WTC11 (cell line): ENCODE measurements at regions not wholly inside any gene's neighbourhood (a gene's known extent, or its start where the extent isn't known, plus 50 kb on each side); places are given as distances from the start of the nearest gene placed in this dataset.

Source experiments
- ATAC-seq: fragments of 200-7000 bp; cut with Tn5 transposase; 2 replicates; pipeline ENCODE4 v1.10.0; 2021; ENCODE audit warnings: mild to moderate bottlenecking, moderate library complexity
- CTCF ChIA-PET: fragments of 300-600 bp; sonication (Branson Sonifier 250); formaldehyde crosslinking; loops from one replicate; lab custom pipeline; 2021; ENCODE audit warnings: antibody characterized with exemption; lab: Charles Lee
- POLR2A ChIA-PET: fragments of 350-600 bp; sonication (Branson Sonifier 250); formaldehyde crosslinking; loops from one replicate; lab custom pipeline; 2021; ENCODE audit warnings: antibody characterized with exemption; lab: Charles Lee
- DNase-seq: peaks from one replicate; pipeline ENCODE4 v3.0.0; 2021; ENCODE audit warnings: low spot score
- H3K27ac Mint-ChIP-seq: 2 replicates; pipeline ENCODE4 v1.8.0; 2021; ENCODE audit warnings: mixed read lengths
- H3K27me3 Mint-ChIP-seq: 2 replicates; pipeline ENCODE4 v1.8.0; 2021; ENCODE audit warnings: low read depth, mild to moderate bottlenecking, moderate library complexity, mixed read lengths
- H3K36me3 Mint-ChIP-seq: 2 replicates; pipeline ENCODE4 v1.8.0; 2021; ENCODE audit warnings: mixed read lengths
- H3K4me1 Mint-ChIP-seq: 2 replicates; pipeline ENCODE4 v1.8.0; 2022; ENCODE audit warnings: mixed read lengths
- H3K4me3 Mint-ChIP-seq: 2 replicates; pipeline ENCODE4 v1.8.0; 2021; ENCODE audit warnings: mild to moderate bottlenecking, moderate library complexity, mixed read lengths
- H3K9me3 Mint-ChIP-seq: 2 replicates; pipeline ENCODE4 v1.8.0; 2021; ENCODE audit warnings: mixed read lengths
- ATF6 ChIP-seq: sonication (generic); formaldehyde crosslinking; IDR thresholded peaks from 2 replicates; pipeline ENCODE4 v1.8.1; 2023; ENCODE audit warnings: mild to moderate bottlenecking, missing genetic modification reagents
- CTCF ChIP-seq: fragments of 200-600 bp; IDR thresholded peaks from 2 replicates; pipeline ENCODE4 v1.8.0; 2022; ENCODE audit warnings: antibody characterized with exemption
- ELF4 ChIP-seq: sonication (generic); formaldehyde crosslinking; IDR thresholded peaks from 2 replicates; pipeline ENCODE4 v1.8.1; 2022; ENCODE audit warnings: low read depth, mild to moderate bottlenecking, moderate library complexity, missing genetic modification reagents
- MXD4 ChIP-seq: fragments of 250-450 bp; sonication (Bioruptor Pico); IDR thresholded peaks from 2 replicates; pipeline ENCODE4 v1.8.0; 2021; ENCODE audit warnings: mild to moderate bottlenecking, moderate library complexity, borderline replicate concordance
- NFATC4 ChIP-seq: fragments of 250-450 bp; sonication (Bioruptor Pico); IDR thresholded peaks from 2 replicates; pipeline ENCODE4 v1.9.0; 2021; ENCODE audit warnings: mild to moderate bottlenecking
- NFE2L1 ChIP-seq: sonication (generic); formaldehyde crosslinking; IDR thresholded peaks from 2 replicates; pipeline ENCODE4 v1.8.1; 2023; ENCODE audit warnings: missing genetic modification reagents
- NR2C2 ChIP-seq: sonication (generic); formaldehyde crosslinking; IDR thresholded peaks from 2 replicates; pipeline ENCODE4 v1.8.0; 2022; ENCODE audit warnings: mild to moderate bottlenecking, missing genetic modification reagents
- NR3C1 ChIP-seq: sonication (generic); formaldehyde crosslinking; conservative IDR thresholded peaks from 2 replicates; pipeline ENCODE4 v1.8.1; 2023; ENCODE audit warnings: low read depth, mild to moderate bottlenecking, missing genetic modification reagents
- OVOL2 ChIP-seq: fragments of 250-450 bp; sonication (Bioruptor Pico); IDR thresholded peaks from 2 replicates; pipeline ENCODE4 v1.9.0; 2021; ENCODE audit warnings: mild to moderate bottlenecking, borderline replicate concordance
- PRRX2 ChIP-seq: fragments of 250-450 bp; sonication (Bioruptor Pico); IDR thresholded peaks from 2 replicates; pipeline ENCODE4 v1.8.0; 2021; ENCODE audit warnings: mild to moderate bottlenecking
- SMAD4 ChIP-seq: sonication (generic); formaldehyde crosslinking; IDR thresholded peaks from 2 replicates; pipeline ENCODE4 v1.8.0; 2022; ENCODE audit warnings: mild to moderate bottlenecking, missing genetic modification reagents
- ZBTB21 ChIP-seq: sonication (generic); formaldehyde crosslinking; IDR thresholded peaks from 2 replicates; pipeline ENCODE4 v1.8.1; 2023; ENCODE audit warnings: mild to moderate bottlenecking, missing genetic modification reagents, borderline replicate concordance
- ZNF416 ChIP-seq: fragments of 250-450 bp; sonication (Bioruptor Pico); IDR thresholded peaks from 2 replicates; pipeline ENCODE4 v1.9.0; 2021; ENCODE audit warnings: mild to moderate bottlenecking, inconsistent platforms
- TF ChIP-seq, protein P1 (sequence below): sonication (generic); formaldehyde crosslinking; IDR thresholded peaks from 2 replicates; pipeline ENCODE4 v1.8.1; 2022; ENCODE audit warnings: low read depth, mild to moderate bottlenecking, moderate library complexity, missing genetic modification reagents, borderline replicate concordance
- TF ChIP-seq, protein P2 (sequence below): fragments of 250-450 bp; sonication (Bioruptor Pico); IDR thresholded peaks from 2 replicates; pipeline ENCODE4 v1.9.0; 2021; ENCODE audit warnings: mild to moderate bottlenecking, borderline replicate concordance
- TF ChIP-seq, protein P3 (sequence below): fragments of 250-450 bp; sonication (Bioruptor Pico); IDR thresholded peaks from 2 replicates; pipeline ENCODE4 v1.8.0; 2021; ENCODE audit warnings: mild to moderate bottlenecking
- TF ChIP-seq, protein P4 (sequence below): sonication (generic); formaldehyde crosslinking; IDR thresholded peaks from 2 replicates; pipeline ENCODE4 v1.8.0; 2023; ENCODE audit warnings: missing genetic modification reagents, mild to moderate bottlenecking, borderline replicate concordance
- TF ChIP-seq, protein P5 (sequence below): sonication (generic); formaldehyde crosslinking; IDR thresholded peaks from 2 replicates; pipeline ENCODE4 v1.8.0; 2023; ENCODE audit warnings: missing genetic modification reagents

DNA sequence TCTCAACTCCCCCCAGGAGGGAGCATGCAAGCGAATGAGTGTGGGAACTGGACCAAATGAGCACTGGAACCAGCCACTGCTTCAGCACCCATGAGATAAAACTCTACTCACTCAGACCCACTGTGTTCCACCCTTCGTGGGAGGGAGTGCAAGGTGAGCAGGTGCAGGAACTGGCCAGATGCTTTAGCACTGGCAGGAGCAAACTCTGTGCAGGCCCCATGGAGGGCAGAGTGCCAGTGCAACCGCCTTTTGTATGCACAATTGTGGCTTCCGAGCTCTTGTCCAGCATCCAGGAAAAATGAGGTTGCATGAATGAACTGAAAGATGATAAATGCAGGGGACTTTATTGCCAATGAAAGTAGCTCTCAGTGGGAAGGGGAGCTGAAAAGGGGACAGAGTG is 67.4 kb upstream of the CCDC112 start:
- ATAC-seq (no peak), DNase-seq (no peak)
- Mint-ChIP-seq H3K27ac (no peak overlapping the region), H3K27me3 (no peaks in the 10 kb centered on the region; the same call in 1 of the 2 replicates), H3K9me3 (peaks cover 13% of the 10 kb centered on the region), H3K4me3 (no peak overlapping the region), H3K36me3 (no peaks in the 10 kb centered on the region), H3K4me1 (peaks cover 39% of the 10 kb centered on the region)
- ChIA-PET POLR2A (no interaction called here), CTCF (no interaction called here)
- TF ChIP-seq NFE2L1 (CRISPR knock-in tag) (no peak), CTCF (no peak), NR2C2 (no peak), ELF4 (CRISPR knock-in tag) (no peak), SMAD4 (no peak), NR3C1 (CRISPR knock-in tag) (no peak)
- TF ChIP-seq, protein P1, sequence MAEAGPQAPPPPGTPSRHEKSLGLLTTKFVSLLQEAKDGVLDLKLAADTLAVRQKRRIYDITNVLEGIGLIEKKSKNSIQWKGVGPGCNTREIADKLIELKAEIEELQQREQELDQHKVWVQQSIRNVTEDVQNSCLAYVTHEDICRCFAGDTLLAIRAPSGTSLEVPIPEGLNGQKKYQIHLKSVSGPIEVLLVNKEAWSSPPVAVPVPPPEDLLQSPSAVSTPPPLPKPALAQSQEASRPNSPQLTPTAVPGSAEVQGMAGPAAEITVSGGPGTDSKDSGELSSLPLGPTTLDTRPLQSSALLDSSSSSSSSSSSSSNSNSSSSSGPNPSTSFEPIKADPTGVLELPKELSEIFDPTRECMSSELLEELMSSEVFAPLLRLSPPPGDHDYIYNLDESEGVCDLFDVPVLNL (CRISPR knock-in tag), result no peak
- TF ChIP-seq, protein P2, sequence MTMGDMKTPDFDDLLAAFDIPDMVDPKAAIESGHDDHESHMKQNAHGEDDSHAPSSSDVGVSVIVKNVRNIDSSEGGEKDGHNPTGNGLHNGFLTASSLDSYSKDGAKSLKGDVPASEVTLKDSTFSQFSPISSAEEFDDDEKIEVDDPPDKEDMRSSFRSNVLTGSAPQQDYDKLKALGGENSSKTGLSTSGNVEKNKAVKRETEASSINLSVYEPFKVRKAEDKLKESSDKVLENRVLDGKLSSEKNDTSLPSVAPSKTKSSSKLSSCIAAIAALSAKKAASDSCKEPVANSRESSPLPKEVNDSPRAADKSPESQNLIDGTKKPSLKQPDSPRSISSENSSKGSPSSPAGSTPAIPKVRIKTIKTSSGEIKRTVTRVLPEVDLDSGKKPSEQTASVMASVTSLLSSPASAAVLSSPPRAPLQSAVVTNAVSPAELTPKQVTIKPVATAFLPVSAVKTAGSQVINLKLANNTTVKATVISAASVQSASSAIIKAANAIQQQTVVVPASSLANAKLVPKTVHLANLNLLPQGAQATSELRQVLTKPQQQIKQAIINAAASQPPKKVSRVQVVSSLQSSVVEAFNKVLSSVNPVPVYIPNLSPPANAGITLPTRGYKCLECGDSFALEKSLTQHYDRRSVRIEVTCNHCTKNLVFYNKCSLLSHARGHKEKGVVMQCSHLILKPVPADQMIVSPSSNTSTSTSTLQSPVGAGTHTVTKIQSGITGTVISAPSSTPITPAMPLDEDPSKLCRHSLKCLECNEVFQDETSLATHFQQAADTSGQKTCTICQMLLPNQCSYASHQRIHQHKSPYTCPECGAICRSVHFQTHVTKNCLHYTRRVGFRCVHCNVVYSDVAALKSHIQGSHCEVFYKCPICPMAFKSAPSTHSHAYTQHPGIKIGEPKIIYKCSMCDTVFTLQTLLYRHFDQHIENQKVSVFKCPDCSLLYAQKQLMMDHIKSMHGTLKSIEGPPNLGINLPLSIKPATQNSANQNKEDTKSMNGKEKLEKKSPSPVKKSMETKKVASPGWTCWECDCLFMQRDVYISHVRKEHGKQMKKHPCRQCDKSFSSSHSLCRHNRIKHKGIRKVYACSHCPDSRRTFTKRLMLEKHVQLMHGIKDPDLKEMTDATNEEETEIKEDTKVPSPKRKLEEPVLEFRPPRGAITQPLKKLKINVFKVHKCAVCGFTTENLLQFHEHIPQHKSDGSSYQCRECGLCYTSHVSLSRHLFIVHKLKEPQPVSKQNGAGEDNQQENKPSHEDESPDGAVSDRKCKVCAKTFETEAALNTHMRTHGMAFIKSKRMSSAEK, result no peak
- TF ChIP-seq, protein P3, sequence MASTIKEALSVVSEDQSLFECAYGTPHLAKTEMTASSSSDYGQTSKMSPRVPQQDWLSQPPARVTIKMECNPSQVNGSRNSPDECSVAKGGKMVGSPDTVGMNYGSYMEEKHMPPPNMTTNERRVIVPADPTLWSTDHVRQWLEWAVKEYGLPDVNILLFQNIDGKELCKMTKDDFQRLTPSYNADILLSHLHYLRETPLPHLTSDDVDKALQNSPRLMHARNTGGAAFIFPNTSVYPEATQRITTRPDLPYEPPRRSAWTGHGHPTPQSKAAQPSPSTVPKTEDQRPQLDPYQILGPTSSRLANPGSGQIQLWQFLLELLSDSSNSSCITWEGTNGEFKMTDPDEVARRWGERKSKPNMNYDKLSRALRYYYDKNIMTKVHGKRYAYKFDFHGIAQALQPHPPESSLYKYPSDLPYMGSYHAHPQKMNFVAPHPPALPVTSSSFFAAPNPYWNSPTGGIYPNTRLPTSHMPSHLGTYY, result no peak

DNA sequence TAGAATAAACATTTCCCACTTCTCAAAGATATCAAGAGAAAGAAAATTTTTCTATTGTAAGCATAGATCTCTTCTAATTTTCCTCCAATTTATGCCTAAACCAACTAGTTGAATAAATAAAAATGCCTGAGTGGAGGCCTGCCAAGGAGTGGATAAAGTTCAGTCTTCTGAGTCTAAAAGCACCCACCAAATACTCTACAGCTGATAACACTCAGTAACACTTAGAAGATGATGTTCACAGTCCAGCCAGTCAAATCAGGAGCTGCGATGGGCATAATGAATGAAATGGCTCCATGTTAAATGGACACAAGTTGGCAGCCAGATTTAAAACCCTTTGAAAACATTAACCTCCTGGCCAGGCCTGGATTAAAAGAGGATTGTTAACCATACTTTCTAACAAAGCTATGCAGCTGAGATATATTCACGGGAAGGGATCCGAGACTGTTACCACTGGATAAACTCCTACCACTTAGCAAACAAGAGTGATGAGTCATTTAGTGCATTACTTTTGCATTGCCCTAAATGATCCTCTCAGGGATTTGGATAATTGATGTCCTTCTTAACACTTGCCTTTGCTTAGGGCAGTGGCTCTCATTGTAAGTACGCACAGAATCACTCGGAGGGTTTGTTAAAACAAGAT is 63.7 kb upstream of the CCDC112 start:
- DNase-seq (no peak), ATAC-seq (peak; percentile 30; the same call in 1 of the 2 replicates)
- Mint-ChIP-seq H3K9me3 (peaks cover 22% of the 10 kb centered on the region), H3K4me3 (no peak overlapping the region), H3K4me1 (peaks cover 36% of the 10 kb centered on the region), H3K27me3 (no peaks in the 10 kb centered on the region; the same call in 1 of the 2 replicates), H3K36me3 (no peaks in the 10 kb centered on the region), H3K27ac (no peak overlapping the region)
- ChIA-PET POLR2A (no interaction called here), CTCF (no interaction called here)
- TF ChIP-seq NFATC4 (CRISPR knock-in tag), result no peak
- no peak for TF ChIP-seq OVOL2 (CRISPR knock-in tag)
- TF ChIP-seq, protein P4, sequence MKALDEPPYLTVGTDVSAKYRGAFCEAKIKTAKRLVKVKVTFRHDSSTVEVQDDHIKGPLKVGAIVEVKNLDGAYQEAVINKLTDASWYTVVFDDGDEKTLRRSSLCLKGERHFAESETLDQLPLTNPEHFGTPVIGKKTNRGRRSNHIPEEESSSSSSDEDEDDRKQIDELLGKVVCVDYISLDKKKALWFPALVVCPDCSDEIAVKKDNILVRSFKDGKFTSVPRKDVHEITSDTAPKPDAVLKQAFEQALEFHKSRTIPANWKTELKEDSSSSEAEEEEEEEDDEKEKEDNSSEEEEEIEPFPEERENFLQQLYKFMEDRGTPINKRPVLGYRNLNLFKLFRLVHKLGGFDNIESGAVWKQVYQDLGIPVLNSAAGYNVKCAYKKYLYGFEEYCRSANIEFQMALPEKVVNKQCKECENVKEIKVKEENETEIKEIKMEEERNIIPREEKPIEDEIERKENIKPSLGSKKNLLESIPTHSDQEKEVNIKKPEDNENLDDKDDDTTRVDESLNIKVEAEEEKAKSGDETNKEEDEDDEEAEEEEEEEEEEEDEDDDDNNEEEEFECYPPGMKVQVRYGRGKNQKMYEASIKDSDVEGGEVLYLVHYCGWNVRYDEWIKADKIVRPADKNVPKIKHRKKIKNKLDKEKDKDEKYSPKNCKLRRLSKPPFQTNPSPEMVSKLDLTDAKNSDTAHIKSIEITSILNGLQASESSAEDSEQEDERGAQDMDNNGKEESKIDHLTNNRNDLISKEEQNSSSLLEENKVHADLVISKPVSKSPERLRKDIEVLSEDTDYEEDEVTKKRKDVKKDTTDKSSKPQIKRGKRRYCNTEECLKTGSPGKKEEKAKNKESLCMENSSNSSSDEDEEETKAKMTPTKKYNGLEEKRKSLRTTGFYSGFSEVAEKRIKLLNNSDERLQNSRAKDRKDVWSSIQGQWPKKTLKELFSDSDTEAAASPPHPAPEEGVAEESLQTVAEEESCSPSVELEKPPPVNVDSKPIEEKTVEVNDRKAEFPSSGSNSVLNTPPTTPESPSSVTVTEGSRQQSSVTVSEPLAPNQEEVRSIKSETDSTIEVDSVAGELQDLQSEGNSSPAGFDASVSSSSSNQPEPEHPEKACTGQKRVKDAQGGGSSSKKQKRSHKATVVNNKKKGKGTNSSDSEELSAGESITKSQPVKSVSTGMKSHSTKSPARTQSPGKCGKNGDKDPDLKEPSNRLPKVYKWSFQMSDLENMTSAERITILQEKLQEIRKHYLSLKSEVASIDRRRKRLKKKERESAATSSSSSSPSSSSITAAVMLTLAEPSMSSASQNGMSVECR (CRISPR knock-in tag), result no peak
- no peak for TF ChIP-seq ATF6 (CRISPR knock-in tag)
- no peak for TF ChIP-seq ZBTB21 (CRISPR knock-in tag)
- no peak for TF ChIP-seq ZNF416 (CRISPR knock-in tag)
- TF ChIP-seq PRRX2 (CRISPR knock-in tag), result no peak
- TF ChIP-seq, protein P5, sequence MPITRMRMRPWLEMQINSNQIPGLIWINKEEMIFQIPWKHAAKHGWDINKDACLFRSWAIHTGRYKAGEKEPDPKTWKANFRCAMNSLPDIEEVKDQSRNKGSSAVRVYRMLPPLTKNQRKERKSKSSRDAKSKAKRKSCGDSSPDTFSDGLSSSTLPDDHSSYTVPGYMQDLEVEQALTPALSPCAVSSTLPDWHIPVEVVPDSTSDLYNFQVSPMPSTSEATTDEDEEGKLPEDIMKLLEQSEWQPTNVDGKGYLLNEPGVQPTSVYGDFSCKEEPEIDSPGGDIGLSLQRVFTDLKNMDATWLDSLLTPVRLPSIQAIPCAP, result no peak
- TF ChIP-seq MXD4 (CRISPR knock-in tag), result no peak
